Fibroblast of skin of abdomen (primary cell): ENCODE measurements at regions not wholly inside any gene's neighbourhood (a gene's known extent, or its start where the extent isn't known, plus 50 kb on each side); places are given as distances from the start of the nearest gene placed in this dataset.
"Not testable (repeated sequence)": the region's sequence is repeated elsewhere in the genome, so short reads cannot be mapped to it uniquely, and the experiment has no call there.

Experiments used
- DNase-seq: peaks from one replicate; pipeline ENCODE4 v3.0.0-alpha.2; 2013

- no peak for DNase-seq
Observed at GRCh38 chr2:129001926-129002325, 683.3 kb upstream of the HS6ST1 start.

- no peak for DNase-seq
Observed at GRCh38 chr2:129002751-129003150, 684.1 kb upstream of the HS6ST1 start.

GRCh38 chr2:129004485-129004884 lies 685.8 kb upstream of the HS6ST1 start:
- DNase-seq = no peak

GRCh38 chr2:129004940-129005490 lies 686.3 kb upstream of the HS6ST1 start:
- DNase-seq = no peak

GRCh38 chr2:129006135-129006886 lies 687.6 kb upstream of the HS6ST1 start:
- no peak for DNase-seq

- DNase-seq = no peak
Observed at GRCh38 chr2:129006901-129007300, 688.2 kb upstream of the HS6ST1 start.

- DNase-seq = no peak
Observed at GRCh38 chr2:129008055-129008880, 689.6 kb upstream of the HS6ST1 start.

- DNase-seq = no peak
Observed at GRCh38 chr2:129008881-129009554, 690.4 kb upstream of the HS6ST1 start.

- DNase-seq = no peak
Observed at GRCh38 chr2:129009555-129010146, 691.0 kb upstream of the HS6ST1 start.

- no peak for DNase-seq
Observed at GRCh38 chr2:129010262-129010661, 691.6 kb upstream of the HS6ST1 start.

- no peak for DNase-seq
Observed at GRCh38 chr2:129011466-129012061, 692.9 kb upstream of the HS6ST1 start.

GRCh38 chr2:129014432-129014831 lies 695.8 kb upstream of the HS6ST1 start:
- no peak for DNase-seq

- no peak for DNase-seq
Observed at GRCh38 chr2:129015397-129016285, 697.0 kb upstream of the HS6ST1 start.

- no peak for DNase-seq
Observed at GRCh38 chr2:129016972-129017371, 698.3 kb upstream of the HS6ST1 start.

- DNase-seq = no peak
Observed at GRCh38 chr2:129024796-129025195, 706.1 kb upstream of the HS6ST1 start.

- DNase-seq = no peak
Observed at GRCh38 chr2:129035992-129036391, 717.3 kb upstream of the HS6ST1 start.

- DNase-seq = not testable (repeated sequence)
Observed at GRCh38 chr2:129043677-129044076, 725.0 kb upstream of the HS6ST1 start.

- DNase-seq = not testable (repeated sequence)
Observed at GRCh38 chr2:129046475-129046874, 727.8 kb upstream of the HS6ST1 start.

GRCh38 chr2:129050101-129050500 lies 731.4 kb upstream of the HS6ST1 start:
- DNase-seq = no peak

- no peak for DNase-seq
Observed at GRCh38 chr2:129055242-129055641, 736.6 kb upstream of the HS6ST1 start.

- no peak for DNase-seq
Observed at GRCh38 chr2:129055824-129056223, 737.2 kb upstream of the HS6ST1 start.
